HepG2 (cell line): ENCODE measurements at regions not wholly inside any gene's neighbourhood (a gene's known extent, or its start where the extent isn't known, plus 50 kb on each side); places are given as distances from the start of the nearest gene placed in this dataset.

Experiments
- ATAC-seq: fragments of 200-7000 bp; cut with Tn5 transposase; 3 replicates; pipeline ENCODE4 v1.9.1; 2020; ENCODE audit warnings: mild to moderate bottlenecking, moderate library complexity
- BruUV-seq: library from RNA; stranded (reverse); fragments of 400-500 nt; replicated peaks from 2 replicates; lab custom pipeline; 2021; lab: Mats Ljungman, UMichigan
- CTCF ChIA-PET: fragments of 300-600 bp; formaldehyde crosslinking; extraction: SDS; loops from one replicate; lab custom pipeline; 2021; ENCODE audit warnings: low total read pairs, inconsistent platforms, low intra/inter-chr PET ratio; lab: Yijun Ruan, JAX
- POLR2A ChIA-PET: fragments of 350-600 bp; sonication (Branson Sonifier 250); formaldehyde crosslinking; loops from one replicate; lab custom pipeline; 2020; ENCODE audit warnings: antibody characterized with exemption, inconsistent platforms; lab: Yijun Ruan, JAX
- DNase-seq: peaks from one replicate; pipeline ENCODE4 v3.0.0-alpha.2; 2015; ENCODE audit warnings: low spot score
- FAIRE-seq: peaks from 3 replicates; lab custom pipeline; 2011; peaks lifted over from hg19 to GRCh38; lab: Jason Lieb, UNC
- H2AFZ ChIP-seq: one replicate; pipeline ENCODE4 v1.6.1; 2011; ENCODE audit warnings: low read length, inconsistent platforms
- H3K27ac ChIP-seq: fragments of 300-600 bp; 3 replicates; pipeline ENCODE4 v1.8.0; 2011; ENCODE audit warnings: mixed run types, mild to moderate bottlenecking, mixed read lengths, low read length, inconsistent platforms; ENCODE audit not compliant: insufficient read depth; ENCODE audit errors: extremely low read length
- H3K27me3 ChIP-seq, 2 experiments: fragments of 200-600 bp in 1 of 2; 2 replicates in 1 of 2; 3 replicates in 1 of 2; pipeline versions ENCODE4 v1.6.0 to v1.8.0; 2011; ENCODE audit warnings: low read length in 2 of 2, mild to moderate bottlenecking in 2 of 2, moderate library complexity in 2 of 2, inconsistent platforms in 1 of 2; ENCODE audit not compliant: insufficient read depth in 2 of 2, control insufficient read depth in 1 of 2
- H3K36me3 ChIP-seq, 2 experiments: fragments of 200-600 bp in 1 of 2; replicated peaks in 1 of 2; 2 replicates in 1 of 2; 3 replicates in 1 of 2; pipeline versions ENCODE4 v1.5.1 to v1.8.0; 2011; ENCODE audit warnings: low read length in 2 of 2, inconsistent platforms in 1 of 2; ENCODE audit not compliant: insufficient read depth in 2 of 2, control insufficient read depth in 1 of 2
- H3K4me1 ChIP-seq: 2 replicates; pipeline ENCODE4 v1.5.1; 2012; ENCODE audit warnings: low read length, inconsistent platforms; ENCODE audit not compliant: insufficient read depth
- H3K4me2 ChIP-seq: 2 replicates; pipeline ENCODE4 v1.6.0; 2011; ENCODE audit warnings: low read depth, low read length, inconsistent platforms
- H3K4me3 ChIP-seq, 3 experiments: fragments of 200-600 bp in 1 of 3; sonication (generic), shearing (Covaris generic) in 1 of 3; replicated peaks in 1 of 3; 2 replicates each; pipeline ENCODE4 v1.5.1; 2011 to 2016; ENCODE audit warnings: low read length in 3 of 3, inconsistent platforms in 2 of 3, low read depth in 2 of 3, mild to moderate bottlenecking in 2 of 3, control low read depth in 1 of 3, mixed read lengths in 1 of 3; ENCODE audit not compliant: insufficient read depth in 1 of 3
- H3K79me2 ChIP-seq: one replicate; pipeline ENCODE4 v1.6.1; 2011; ENCODE audit warnings: low read length, inconsistent platforms; ENCODE audit not compliant: insufficient read depth
- H3K9ac ChIP-seq: 2 replicates; pipeline ENCODE4 v1.6.0; 2011; ENCODE audit warnings: mild to moderate bottlenecking, low read depth, low read length, inconsistent platforms; ENCODE audit not compliant: insufficient read depth
- H3K9me3 ChIP-seq: 2 replicates; pipeline ENCODE4 v1.5.1; 2012; ENCODE audit warnings: mild to moderate bottlenecking, low read length
- H4K20me1 ChIP-seq: 2 replicates; pipeline ENCODE4 v1.6.0; 2011; ENCODE audit warnings: inconsistent platforms, mild to moderate bottlenecking, low read length, moderate library complexity; ENCODE audit not compliant: insufficient read depth
- BCL3 ChIP-seq: sonication (generic); formaldehyde crosslinking; IDR thresholded peaks from 2 replicates; pipeline ENCODE4 v1.5.1; 2020; ENCODE audit warnings: mild to moderate bottlenecking, missing genetic modification reagents, moderate library complexity
- BRD4 ChIP-seq: sonication (generic); formaldehyde crosslinking; IDR thresholded peaks from 2 replicates; pipeline ENCODE4 v1.4.0; 2020; ENCODE audit warnings: missing genetic modification reagents
- NR2C2 ChIP-seq: sonication (generic); formaldehyde crosslinking; IDR thresholded peaks from 2 replicates; pipeline ENCODE4 v1.4.0; 2020; ENCODE audit warnings: missing genetic modification reagents, mild to moderate bottlenecking, moderate library complexity, borderline replicate concordance
- POLR2AphosphoS5 ChIP-seq: IDR thresholded peaks from 2 replicates; pipeline ENCODE4 v1.6.1; 2012; ENCODE audit warnings: low read depth, low read length
- RAD51 ChIP-seq: fragments of 450-650 bp; IDR thresholded peaks from 2 replicates; pipeline ENCODE4 v1.6.1; 2016; ENCODE audit warnings: borderline replicate concordance
- ZFP36 ChIP-seq: fragments of 150-350 bp; IDR thresholded peaks from 2 replicates; pipeline ENCODE4 v1.6.1; 2018; ENCODE audit warnings: borderline replicate concordance, low read length, low read depth; ENCODE audit not compliant: partially characterized antibody
- ZNF224 ChIP-seq: sonication (generic); formaldehyde crosslinking; IDR thresholded peaks from 2 replicates; pipeline ENCODE4 v1.5.0; 2020; ENCODE audit warnings: mild to moderate bottlenecking, missing genetic modification reagents
- ZNF235 ChIP-seq: sonication (generic); formaldehyde crosslinking; IDR thresholded peaks from 2 replicates; pipeline ENCODE4 v1.8.1; 2023; ENCODE audit warnings: mild to moderate bottlenecking, missing genetic modification reagents, borderline replicate concordance
- ZNF280D ChIP-seq: sonication (generic); formaldehyde crosslinking; IDR thresholded peaks from 2 replicates; pipeline ENCODE4 v1.5.1; 2020; ENCODE audit warnings: mild to moderate bottlenecking, missing genetic modification reagents
- ZNF660 ChIP-seq: sonication (generic); formaldehyde crosslinking; IDR thresholded peaks from 2 replicates; pipeline ENCODE4 v1.5.1; 2020; ENCODE audit warnings: mild to moderate bottlenecking, low read depth, missing genetic modification reagents, borderline replicate concordance
- ZNF674 ChIP-seq: sonication (generic); formaldehyde crosslinking; IDR thresholded peaks from 2 replicates; pipeline ENCODE4 v1.5.0; 2020; ENCODE audit warnings: low read depth, mild to moderate bottlenecking, missing genetic modification reagents
- ZNF761 ChIP-seq: sonication (generic); formaldehyde crosslinking; conservative IDR thresholded peaks from 2 replicates; pipeline ENCODE4 v1.4.0; 2020; ENCODE audit warnings: mild to moderate bottlenecking, missing genetic modification reagents
- ZNF773 ChIP-seq: sonication (generic); formaldehyde crosslinking; IDR thresholded peaks from 2 replicates; pipeline ENCODE4 v1.4.0; 2020; ENCODE audit warnings: missing genetic modification reagents, borderline replicate concordance
- WGBS: methylation state at CpG from one replicate; pipeline ENCODE4 v1.1.6; 2017; ENCODE audit warnings: low lambda C conversion rate; 5-methylcytosine and 5-hydroxymethylcytosine counted together
- in situ Hi-C: cut with HindIII; loops from 2 replicates; pipeline ENCODE4 v1.10.0; 2017; ENCODE audit warnings: low pct_unique_long_range_greater_than_20kb; ENCODE audit not compliant: extremely low pct_ligation_motif_present
- intact Hi-C: fragments of 100-400 bp; cut with micrococcal nuclease; formaldehyde crosslinking; loops from one replicate; pipeline ENCODE4 v1.10.0; 2022; ENCODE audit not compliant: unreplicated experiment
- TF ChIP-seq, protein P1 (sequence below): sonication (generic); formaldehyde crosslinking; IDR thresholded peaks from 2 replicates; pipeline ENCODE4 v1.4.0; 2020; ENCODE audit warnings: missing genetic modification reagents
- TF ChIP-seq, protein P2 (sequence below): sonication (generic); formaldehyde crosslinking; IDR thresholded peaks from 2 replicates; pipeline ENCODE4 v1.9.0; 2022; ENCODE audit warnings: missing genetic modification reagents, mild to moderate bottlenecking, borderline replicate concordance

- Histone ChIP-seq H3K9ac (no peak overlapping the region), H3K79me2 (no peaks in the 10 kb centered on the region), H3K4me3 (no peak overlapping the region), H3K36me3 (no peaks in the 10 kb centered on the region), H3K4me2 (no peak overlapping the region), H3K27me3 (no peaks in the 10 kb centered on the region; a peak in 1 of 5 replicates), H3K9me3 (no peaks in the 10 kb centered on the region), H2AFZ (no peak overlapping the region), H3K4me1 (no peaks in the 10 kb centered on the region), H4K20me1 (no peaks in the 10 kb centered on the region), H3K27ac (no peak overlapping the region)
- no TSS peak for BruUV-seq
- TF ChIP-seq ZNF773 (CRISPR knock-in tag) (no peak), ZNF660 (CRISPR knock-in tag) (no peak), ZFP36 (no peak), RAD51 (no peak), POLR2AphosphoS5 (no peak), ZNF761 (no peak), ZNF224 (CRISPR knock-in tag) (no peak), ZNF674 (no peak), BCL3 (no peak), ZNF280D (CRISPR knock-in tag) (no peak), BRD4 (CRISPR knock-in tag) (no peak), NR2C2 (CRISPR knock-in tag) (no peak), ZNF235 (CRISPR knock-in tag) (no peak)
- TF ChIP-seq, protein P1, sequence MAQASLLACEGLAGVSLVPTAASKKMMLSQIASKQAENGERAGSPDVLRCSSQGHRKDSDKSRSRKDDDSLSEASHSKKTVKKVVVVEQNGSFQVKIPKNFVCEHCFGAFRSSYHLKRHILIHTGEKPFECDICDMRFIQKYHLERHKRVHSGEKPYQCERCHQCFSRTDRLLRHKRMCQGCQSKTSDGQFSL: no peak
- TF ChIP-seq, protein P2, sequence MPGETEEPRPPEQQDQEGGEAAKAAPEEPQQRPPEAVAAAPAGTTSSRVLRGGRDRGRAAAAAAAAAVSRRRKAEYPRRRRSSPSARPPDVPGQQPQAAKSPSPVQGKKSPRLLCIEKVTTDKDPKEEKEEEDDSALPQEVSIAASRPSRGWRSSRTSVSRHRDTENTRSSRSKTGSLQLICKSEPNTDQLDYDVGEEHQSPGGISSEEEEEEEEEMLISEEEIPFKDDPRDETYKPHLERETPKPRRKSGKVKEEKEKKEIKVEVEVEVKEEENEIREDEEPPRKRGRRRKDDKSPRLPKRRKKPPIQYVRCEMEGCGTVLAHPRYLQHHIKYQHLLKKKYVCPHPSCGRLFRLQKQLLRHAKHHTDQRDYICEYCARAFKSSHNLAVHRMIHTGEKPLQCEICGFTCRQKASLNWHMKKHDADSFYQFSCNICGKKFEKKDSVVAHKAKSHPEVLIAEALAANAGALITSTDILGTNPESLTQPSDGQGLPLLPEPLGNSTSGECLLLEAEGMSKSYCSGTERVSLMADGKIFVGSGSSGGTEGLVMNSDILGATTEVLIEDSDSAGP (CRISPR knock-in tag): no peak
- in situ Hi-C loops (no loop called here), intact Hi-C loops (no loop called here)
- ATAC-seq: no peak
- POLR2A ChIA-PET: no interaction called here
- FAIRE-seq: no peak
- CTCF ChIA-PET: no interaction called here
- DNase-seq: no peak
- 77% methylated on average over 3 of the region's 3 CpGs for WGBS
These were observed 694.5 kb upstream of the NRP1 start for GRCh38 chr10:34028936-34029335.
